Gastrocnemius medialis (tissue), 4 donors: ENCODE measurements at regions not wholly inside any gene's neighbourhood (a gene's known extent, or its start where the extent isn't known, plus 50 kb on each side); places are given as distances from the start of the nearest gene placed in this dataset.

Experiments used
- ATAC-seq, 2 donors: fragments of 150-250 bp; one replicate each; pipeline ENCODE4 v1.9.1; 2016
- DNase-seq, 2 donors: peaks; one replicate each; pipeline ENCODE4 v3.0.0-alpha.2; 2019
- H3K27ac ChIP-seq, 4 donors: fragments of 200-600 bp; sonication (generic); 1 replicate in 1 of 4; 2 replicates in 3 of 4; pipeline ENCODE4 v1.5.1; 2016 to 2018; ENCODE audit warnings: mild to moderate bottlenecking in 2 of 4, moderate library complexity in 1 of 4
- H3K27me3 ChIP-seq, 3 donors: fragments of 200-600 bp; sonication (generic) in 2 of 3; 1 replicate in 1 of 3; 2 replicates in 2 of 3; pipeline versions ENCODE4 v1.5.1 to v1.6.0; 2016 to 2019; ENCODE audit warnings: mild to moderate bottlenecking in 1 of 3, moderate library complexity in 1 of 3
- H3K36me3 ChIP-seq, 2 donors: fragments of 200-600 bp; sonication (generic) in 1 of 2; one replicate each; pipeline ENCODE4 v1.5.1; 2017 to 2018
- H3K4me1 ChIP-seq, 2 donors: fragments of 200-600 bp; sonication (generic) in 1 of 2; one replicate each; pipeline ENCODE4 v1.5.1; 2016 to 2017; ENCODE audit warnings: mild to moderate bottlenecking in 2 of 2
- H3K4me3 ChIP-seq, 4 donors: fragments of 200-600 bp; sonication (generic) in 3 of 4; 1 replicate in 1 of 4; 2 replicates in 3 of 4; pipeline ENCODE4 v1.5.1; 2016 to 2019; ENCODE audit warnings: mild to moderate bottlenecking in 2 of 4
- H3K9me3 ChIP-seq, 3 donors: fragments of 200-600 bp; sonication (generic) in 2 of 3; 1 replicate in 1 of 3; 2 replicates in 2 of 3; pipeline ENCODE4 v1.5.1; 2016 to 2019
- CTCF ChIP-seq, 5 experiments: fragments of 450-650 bp in 3 of 5; fragments of 200-600 bp in 2 of 5; sonication (generic) in 2 of 5; IDR thresholded peaks in 4 of 5; conservative IDR thresholded peaks in 1 of 5; 1 replicate in 4 of 5; 2 replicates in 1 of 5; pipeline ENCODE4 v1.5.1; 2016 to 2019; ENCODE audit warnings: antibody characterized with exemption in 5 of 5, mild to moderate bottlenecking in 3 of 5, moderate library complexity in 3 of 5
- POLR2A ChIP-seq, 2 donors: fragments of 450-650 bp; IDR thresholded peaks; one replicate each; pipeline ENCODE4 v1.6.1; 2017; ENCODE audit warnings: antibody characterized with exemption in 2 of 2, mild to moderate bottlenecking in 2 of 2, moderate library complexity in 2 of 2
- in situ Hi-C, 4 donors: fragments of 200-750 bp; cut with MboI; loops; one replicate each; pipeline versions ENCODE4 v1.15.0 to v1.8.0; 2017; ENCODE audit warnings: low sequenced_read_pairs in 4 of 4
- intact Hi-C: fragments of 100-400 bp; cut with DNase I; formaldehyde crosslinking; loops from one replicate; pipeline ENCODE4 v1.15.1; 2023; ENCODE audit warnings: low total_unique reads

GRCh38 chr11:70737816-70738630 lies 339.7 kb downstream of the CTTN start:
- intact Hi-C loops, result no loop called here
- TF ChIP-seq POLR2A (IDR thresholded peaks at IDR 0.05) (no peak), CTCF (IDR thresholded peaks at IDR 0.05 in 4 of 5, conservative IDR thresholded peaks at IDR 0.05 in 1 of 5) (no peak)
- Histone ChIP-seq H3K4me3 (no peak overlapping the region), H3K36me3 (no peaks in the 10 kb centered on the region), H3K9me3 (no peaks in the 10 kb centered on the region), H3K27ac (no peak overlapping the region), H3K4me1 (no peaks in the 10 kb centered on the region), H3K27me3 (peaks cover 0 to 11% (median 0%) of the 10 kb centered on the region in 3 donors)
- DNase-seq (no peak), ATAC-seq (no peak)
- in situ Hi-C loops, result no loop called here

GRCh38 chr11:70738661-70739060 lies 340.3 kb downstream of the CTTN start:
- no peak overlapping the region for H3K4me3 ChIP-seq
- H3K27ac ChIP-seq, result no peak overlapping the region
- H3K36me3 ChIP-seq, result no peaks in the 10 kb centered on the region
- DNase-seq, result no peak
- in situ Hi-C loops, result no loop called here
- no peaks in the 10 kb centered on the region for H3K4me1 ChIP-seq
- ATAC-seq, result no peak
- peaks cover 0 to 8% (median 0%) of the 10 kb centered on the region in 3 donors for H3K27me3 ChIP-seq
- intact Hi-C loops, result no loop called here
- no peaks in the 10 kb centered on the region for H3K9me3 ChIP-seq
- no peak for TF ChIP-seq CTCF (IDR thresholded peaks at IDR 0.05 in 4 of 5, conservative IDR thresholded peaks at IDR 0.05 in 1 of 5)
- no peak for TF ChIP-seq POLR2A (IDR thresholded peaks at IDR 0.05)

- Histone ChIP-seq H3K27ac (no peak overlapping the region), H3K9me3 (no peaks in the 10 kb centered on the region), H3K4me1 (no peaks in the 10 kb centered on the region), H3K4me3 (no peak overlapping the region), H3K27me3 (peaks cover 0 to 8% (median 0%) of the 10 kb centered on the region in 3 donors), H3K36me3 (no peaks in the 10 kb centered on the region)
- intact Hi-C loops (no loop called here), in situ Hi-C loops (no loop called here)
- DNase-seq, result no peak
- no peak for TF ChIP-seq POLR2A (IDR thresholded peaks at IDR 0.05)
- no peak for TF ChIP-seq CTCF (IDR thresholded peaks at IDR 0.05 in 4 of 5, conservative IDR thresholded peaks at IDR 0.05 in 1 of 5)
- ATAC-seq, result no peak
Observed at GRCh38 chr11:70739091-70739490, 340.8 kb downstream of the CTTN start.

GRCh38 chr11:70739811-70740487 lies 341.6 kb downstream of the CTTN start:
- ATAC-seq (no peak), DNase-seq (no peak)
- intact Hi-C loops, result no loop called here
- Histone ChIP-seq H3K27me3 (peaks cover 0 to 8% (median 0%) of the 10 kb centered on the region in 3 donors), H3K9me3 (no peaks in the 10 kb centered on the region), H3K4me1 (no peaks in the 10 kb centered on the region), H3K27ac (no peak overlapping the region), H3K4me3 (no peak overlapping the region), H3K36me3 (no peaks in the 10 kb centered on the region)
- in situ Hi-C loops, result no loop called here
- no peak for TF ChIP-seq POLR2A (IDR thresholded peaks at IDR 0.05)
- no peak for TF ChIP-seq CTCF (IDR thresholded peaks at IDR 0.05 in 4 of 5, conservative IDR thresholded peaks at IDR 0.05 in 1 of 5)
